Activated CD8-positive, alpha-beta memory T cell treated with anti-CD3 and anti-CD28 coated beads, Interleukin-2, amount 50 U/mL, for 4 hours (primary cell): ENCODE measurements at regions not wholly inside any gene's neighbourhood (a gene's known extent, or its start where the extent isn't known, plus 50 kb on each side); places are given as distances from the start of the nearest gene placed in this dataset.

Experiments
- DNase-seq: peaks from one replicate; pipeline ENCODE4 v3.0.0-alpha.2; 2020

DNA sequence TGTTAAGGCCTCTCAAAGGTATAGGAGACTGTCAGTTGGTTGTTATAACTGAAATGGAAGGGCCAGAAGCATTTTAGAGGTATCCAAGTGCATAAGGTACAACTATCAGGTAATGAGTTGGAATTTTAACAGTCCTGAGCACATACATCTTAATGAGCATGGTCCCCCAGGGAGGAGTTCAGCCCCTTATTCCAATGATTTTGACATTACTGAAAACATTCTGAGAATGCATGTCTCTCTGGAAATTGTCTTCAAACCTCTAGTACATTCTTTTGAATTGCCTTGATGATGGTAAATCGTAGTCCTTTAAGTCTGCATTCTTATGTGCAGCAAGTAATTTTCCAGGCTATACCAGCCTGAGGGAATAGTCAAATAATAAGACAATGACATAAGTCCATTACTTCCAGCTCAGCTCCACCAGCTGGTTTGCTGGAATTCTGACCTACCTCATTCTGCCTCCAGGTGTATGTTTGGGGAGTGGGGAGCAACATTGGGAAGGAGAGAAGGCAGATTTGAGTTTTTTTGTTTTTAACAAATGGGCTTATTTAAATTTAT, 239.2 kb downstream of the MSRB3 start:
- no peak for DNase-seq

DNA sequence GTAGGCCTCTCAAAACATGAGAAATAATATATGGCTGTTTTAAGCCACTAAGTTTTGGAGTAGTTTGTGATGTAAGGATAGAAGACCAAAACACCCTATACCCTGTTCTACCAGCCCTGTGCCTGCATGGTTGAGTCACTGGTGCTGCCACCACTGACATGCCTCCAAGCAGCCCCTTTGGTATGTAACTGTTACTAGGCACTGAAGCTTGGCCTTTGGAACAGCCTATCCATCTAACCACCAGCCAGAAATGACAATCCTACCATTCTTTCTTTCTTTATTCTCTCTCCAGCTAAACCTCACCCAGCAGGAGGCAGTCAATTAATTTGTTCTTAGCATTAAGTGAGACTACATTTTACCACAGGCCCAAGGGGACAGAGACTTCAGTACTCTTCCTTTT, 240.3 kb downstream of the MSRB3 start:
- DNase-seq, result no peak

DNA sequence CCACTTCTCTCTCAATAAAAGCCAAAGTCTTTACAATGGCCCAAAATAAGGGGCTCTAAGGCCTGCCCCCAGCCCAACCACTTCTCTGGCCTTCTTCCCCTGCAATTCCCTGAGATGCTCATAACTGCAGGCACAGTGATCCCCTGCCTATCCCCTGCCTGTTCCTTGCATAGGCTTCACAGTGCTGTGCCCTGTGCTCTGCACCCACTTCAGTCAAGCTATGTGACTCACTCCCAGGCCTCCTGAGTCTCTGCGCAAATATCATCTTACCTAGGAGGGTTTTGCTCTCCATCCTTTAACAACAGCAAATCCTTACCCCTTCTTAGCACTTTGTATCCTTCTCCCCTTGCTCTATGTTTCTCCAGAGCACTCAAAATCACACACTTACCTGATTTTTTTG, 242.2 kb downstream of the MSRB3 start:
- DNase-seq, result no peak

DNA sequence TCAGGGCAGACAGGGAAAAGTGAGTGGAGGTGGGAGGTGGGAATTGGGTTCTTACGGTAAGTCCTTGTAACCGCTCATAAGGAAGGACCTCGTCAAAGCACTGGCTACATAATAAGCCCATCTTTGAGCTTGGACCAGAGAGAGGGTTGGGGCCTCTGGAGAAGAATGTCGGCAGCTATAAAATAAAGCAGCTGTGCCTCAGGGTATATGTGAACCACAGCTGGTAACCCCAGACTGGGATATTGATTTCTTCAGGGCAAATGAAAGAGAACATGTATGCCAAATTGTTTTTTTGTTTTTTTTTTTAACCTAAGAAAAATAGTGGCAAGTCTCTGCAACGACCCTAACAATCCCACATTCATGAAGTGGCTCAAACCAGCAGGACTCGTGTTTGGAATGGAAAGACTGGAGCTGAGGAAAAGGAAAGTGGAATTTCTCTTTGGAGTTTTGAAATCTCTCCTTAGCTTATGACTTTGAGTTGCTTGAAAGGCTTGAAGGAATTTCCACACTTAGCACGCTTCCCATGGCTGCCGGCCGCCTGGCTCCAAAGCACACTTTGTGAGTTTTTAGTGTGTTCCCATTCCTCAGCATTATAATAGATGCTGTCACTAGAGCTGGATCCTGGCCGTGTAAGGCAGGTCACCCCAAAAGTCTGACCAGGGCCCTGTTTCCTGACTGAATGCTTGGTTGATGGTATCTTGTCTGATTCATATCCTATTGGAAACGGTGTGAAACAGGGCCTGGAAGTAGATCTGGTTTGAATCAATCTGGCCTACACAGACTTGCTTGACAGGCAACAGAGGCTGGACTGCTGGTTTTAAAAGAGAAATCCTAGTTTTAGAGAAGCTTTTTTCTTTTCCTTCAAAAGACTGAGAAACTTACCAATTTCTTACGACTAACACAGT, 244.7 kb downstream of the MSRB3 start:
- DNase-seq, result no peak

DNA sequence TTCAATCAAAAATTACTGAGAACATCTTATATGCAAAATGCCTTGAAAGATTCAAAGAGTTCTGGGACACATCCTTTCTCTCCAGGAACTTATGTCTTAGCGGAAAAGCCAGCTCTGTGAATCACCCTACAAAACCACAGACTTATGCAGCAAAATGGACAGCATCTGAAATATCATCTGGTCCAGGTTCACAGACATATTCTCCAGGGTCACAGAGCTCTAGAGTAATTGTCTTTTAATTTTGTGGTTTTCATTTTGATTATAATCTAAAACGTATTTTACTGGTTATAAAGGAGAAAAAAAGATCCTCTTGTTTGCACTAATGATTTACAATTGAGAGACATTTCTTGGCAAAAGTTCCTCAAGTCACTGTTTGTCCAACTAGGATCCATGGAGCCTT, 246.2 kb downstream of the MSRB3 start:
- DNase-seq, result no peak

DNA sequence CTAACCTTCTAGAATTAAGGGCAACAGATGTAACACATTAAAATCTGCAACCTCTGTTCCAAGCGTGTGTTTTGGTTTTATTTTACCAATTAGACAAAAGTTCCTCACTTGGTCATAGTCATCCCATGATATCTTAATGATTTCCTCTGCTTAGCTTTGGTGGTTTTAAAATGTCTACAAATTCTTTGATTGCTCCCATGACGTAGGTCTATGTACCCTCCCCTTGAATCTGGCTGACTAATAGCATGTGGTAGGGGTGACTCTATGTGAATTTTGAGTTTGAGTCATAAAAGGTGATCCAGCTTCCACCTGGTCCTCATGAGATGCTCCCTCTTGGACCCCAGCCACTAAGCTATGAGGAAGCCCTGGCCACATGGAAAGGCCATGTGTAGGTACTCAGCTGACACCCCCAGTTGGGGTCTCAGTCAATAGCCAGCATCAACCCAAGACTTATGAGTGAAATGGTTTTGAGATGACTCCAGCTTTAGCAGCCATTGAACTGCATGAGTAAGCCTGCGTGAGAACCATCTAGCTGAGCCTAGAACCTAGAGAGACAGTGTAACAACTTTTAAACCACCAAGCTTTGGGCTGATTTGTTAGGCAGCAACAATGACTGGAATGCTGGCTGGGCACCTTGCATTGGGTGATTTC, 247.1 kb downstream of the MSRB3 start:
- DNase-seq, result no peak

DNA sequence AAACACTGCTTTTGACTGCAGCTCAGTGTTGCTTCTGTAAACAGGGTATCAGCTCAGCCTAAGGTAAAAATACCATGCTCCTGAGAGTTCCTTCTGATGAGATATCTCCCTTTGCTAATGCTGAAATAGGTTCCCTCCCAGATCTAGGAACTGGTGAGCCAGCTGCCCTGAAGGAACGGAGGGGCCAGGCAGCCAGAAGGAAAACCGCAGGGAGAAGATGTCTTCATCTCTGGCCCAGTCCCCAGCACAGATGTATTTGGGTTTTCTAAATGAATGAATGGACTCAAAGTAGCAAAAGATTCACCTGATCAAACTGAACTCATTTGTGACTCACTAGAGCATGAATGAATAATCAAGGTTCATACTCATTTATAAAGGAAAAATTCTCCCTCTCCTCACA, 247.8 kb downstream of the MSRB3 start:
- no peak for DNase-seq

DNA sequence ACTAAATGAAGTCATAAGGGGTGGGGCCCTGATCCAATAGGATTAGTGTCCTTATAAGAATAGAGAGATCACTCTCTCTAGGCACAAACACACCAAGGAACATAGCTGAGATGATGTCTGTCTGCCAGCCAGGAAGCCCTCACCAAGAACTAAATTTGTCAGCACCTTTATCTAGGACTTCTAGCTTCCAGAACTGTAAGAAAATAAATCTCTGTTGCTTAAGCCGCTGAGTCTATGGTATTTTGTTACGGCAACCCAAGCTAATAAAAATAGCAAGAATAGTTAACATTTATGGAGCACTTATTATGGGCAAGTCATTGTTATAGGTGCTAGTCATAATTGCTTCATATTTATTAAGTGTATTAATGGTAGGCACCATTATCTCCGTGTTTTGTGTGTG, 249.6 kb downstream of the MSRB3 start:
- DNase-seq, result no peak

DNA sequence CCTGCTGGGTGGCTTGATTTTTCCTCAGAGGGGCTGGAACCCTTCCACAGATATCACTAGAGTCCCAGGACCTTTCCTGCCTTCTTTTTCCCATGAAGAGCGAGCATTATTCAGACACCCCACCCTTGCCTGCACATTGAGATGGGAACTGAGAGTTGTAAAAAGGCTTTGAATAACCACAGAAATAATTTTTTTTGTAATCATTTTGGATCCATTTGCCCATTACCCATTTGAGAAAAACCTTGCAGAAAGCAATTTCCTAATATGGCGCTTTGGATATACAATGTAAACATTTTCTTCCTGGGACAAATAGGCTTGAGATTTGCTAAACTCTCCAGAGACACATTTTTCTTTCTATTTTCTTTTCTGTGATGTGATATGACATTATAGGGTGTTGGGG, 250.6 kb downstream of the MSRB3 start:
- no peak for DNase-seq

DNA sequence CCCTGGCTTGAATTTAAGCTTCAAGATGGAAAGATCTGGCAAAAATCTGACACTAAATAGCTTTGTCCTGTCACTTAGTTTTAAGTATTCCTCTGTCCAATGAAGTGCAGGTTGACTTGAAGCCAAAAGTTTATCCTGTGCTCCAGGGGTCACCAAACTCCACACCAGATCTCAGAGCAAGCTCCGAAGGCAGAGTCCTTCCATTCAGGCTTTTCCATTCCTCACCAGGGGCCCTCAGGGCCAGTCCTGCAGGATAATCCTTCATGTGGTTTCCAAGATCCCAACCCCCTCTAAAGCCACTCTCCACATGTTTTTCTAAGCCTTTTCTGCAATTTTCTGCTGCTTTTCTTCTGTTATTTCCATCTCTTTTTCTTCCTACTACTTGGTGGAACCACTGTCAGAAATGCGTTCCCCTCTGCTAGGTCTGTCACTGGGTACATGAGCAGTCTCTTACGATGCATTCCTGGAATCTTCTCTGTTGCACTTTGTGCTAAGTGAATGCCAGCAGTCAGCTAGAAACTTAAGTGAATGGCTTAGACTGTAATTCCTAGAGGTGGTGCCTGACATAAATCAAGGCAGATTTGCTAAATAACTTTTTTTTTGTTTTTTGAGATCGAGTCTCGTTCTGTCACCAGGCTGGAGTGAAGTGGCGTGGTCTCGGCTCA, 251.4 kb downstream of the MSRB3 start:
- DNase-seq, result no peak

DNA sequence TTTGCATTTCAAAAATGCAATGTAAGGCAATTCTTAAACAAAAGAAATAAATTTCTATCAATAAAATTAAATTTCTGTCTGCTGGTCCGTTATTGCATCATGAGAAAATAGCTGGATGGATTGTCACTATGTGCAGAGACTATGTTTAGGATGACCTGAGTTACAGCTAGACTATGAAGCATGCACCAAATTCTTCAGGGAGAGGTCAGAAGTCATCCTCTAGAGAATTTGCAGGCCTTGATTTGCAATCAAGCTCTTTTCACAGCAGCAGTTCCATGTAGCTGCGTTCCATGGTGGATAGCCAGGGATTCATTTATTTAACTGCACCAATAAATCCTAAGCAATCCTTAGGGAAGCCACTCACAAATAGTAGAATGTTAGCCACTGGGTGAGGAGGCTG, 253.7 kb downstream of the MSRB3 start:
- DNase-seq, result no peak

DNA sequence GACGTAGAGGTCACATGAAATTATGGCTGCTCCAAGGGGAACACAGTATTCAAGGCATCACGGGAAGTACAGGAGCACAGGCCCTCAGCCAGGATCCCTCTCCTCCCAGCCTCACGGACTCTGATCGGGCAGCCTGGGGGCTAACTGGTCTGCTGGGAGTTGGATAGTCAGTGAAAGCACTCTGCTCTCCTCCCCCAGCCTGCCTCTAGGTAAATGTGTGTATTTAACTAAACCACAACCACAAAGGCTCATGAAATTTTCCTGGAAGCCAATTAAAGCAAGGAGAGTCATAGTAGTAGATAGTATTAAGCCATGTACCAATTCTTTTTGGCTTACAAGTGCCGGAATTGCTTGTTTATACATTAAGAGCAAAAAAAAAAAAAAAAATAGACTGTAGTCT, 254.3 kb downstream of the MSRB3 start:
- DNase-seq, result no peak

DNA sequence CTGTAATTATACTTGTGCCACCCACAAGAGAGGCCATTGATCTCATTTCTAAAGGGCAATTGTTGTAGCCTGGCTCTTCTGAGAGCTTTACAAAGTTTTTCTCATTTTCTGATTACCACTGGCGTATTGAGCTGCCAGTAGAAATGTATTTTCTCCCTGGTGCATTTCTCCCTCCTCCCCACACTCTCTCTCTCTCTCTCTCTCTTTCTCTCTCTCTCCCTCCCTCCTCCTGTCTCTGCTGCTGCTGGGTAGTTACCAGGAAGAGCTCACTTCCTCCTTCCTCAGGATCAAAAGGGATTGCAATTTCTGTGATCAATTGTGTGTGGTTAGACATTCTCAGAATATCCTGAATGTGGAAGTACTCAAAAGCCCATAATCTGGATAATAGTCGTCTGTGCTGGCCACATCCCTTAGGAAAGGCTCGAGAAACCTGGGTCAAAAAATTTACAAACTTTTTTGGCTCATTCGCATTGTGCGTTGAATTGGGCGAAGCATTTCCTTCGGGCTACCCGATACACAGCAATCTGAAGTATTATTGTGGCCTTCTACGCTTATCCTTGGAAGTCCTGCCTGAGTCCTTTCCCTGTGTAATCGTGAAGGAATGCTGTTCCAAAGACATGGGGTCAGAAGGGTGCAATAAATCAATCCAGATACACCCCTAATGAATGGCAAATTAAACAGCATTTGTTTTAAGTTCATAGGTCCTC, 254.8 kb downstream of the MSRB3 start:
- no peak for DNase-seq

DNA sequence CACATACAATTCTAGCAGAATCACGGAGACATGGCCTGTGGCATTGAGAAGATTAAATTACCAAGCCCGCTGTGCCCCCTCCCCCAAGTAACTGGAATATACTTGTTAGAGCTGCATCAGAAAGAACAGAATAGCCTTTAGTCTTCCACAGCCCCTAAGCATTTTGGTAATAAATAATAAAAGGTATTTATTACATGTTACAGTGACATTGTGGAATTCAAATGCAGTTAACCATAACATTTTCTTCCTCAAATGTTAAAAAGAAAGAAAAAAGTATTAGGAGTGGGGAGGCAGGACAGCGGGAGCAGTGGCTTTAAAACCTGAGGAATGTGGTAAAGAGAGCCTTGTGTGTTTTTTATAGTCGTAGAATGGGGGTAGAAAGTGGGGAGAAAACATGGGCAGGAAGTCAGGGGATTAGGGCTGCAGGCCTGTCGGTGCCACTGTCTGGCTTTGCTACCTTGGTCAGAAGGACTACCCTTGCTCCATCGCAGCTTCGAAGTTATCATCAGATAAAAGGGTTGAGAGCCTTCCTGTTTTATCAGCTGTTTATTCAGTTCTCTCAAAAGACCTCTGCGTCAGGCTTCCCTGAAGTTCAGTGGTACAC, 255.9 kb downstream of the MSRB3 start:
- no peak for DNase-seq

DNA sequence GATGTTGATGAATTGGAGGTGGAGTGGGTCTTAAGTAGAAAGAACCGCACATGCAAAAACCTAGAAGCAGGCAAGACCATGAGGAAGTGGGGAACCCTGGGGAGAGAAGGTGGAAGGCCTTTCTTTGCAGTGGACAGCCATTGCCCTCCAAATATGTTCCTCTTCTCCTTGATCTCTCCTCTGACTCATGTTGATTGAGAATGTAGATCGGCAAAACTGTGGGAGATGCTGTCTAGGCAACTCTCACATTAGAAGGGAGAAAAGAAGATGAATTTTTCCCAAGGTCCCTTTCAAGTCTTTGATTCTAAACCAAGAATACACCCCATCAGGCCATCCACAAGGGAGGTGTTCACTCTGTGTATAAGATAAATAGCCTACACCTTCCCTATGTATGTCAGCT, 257.5 kb downstream of the MSRB3 start:
- no peak for DNase-seq

DNA sequence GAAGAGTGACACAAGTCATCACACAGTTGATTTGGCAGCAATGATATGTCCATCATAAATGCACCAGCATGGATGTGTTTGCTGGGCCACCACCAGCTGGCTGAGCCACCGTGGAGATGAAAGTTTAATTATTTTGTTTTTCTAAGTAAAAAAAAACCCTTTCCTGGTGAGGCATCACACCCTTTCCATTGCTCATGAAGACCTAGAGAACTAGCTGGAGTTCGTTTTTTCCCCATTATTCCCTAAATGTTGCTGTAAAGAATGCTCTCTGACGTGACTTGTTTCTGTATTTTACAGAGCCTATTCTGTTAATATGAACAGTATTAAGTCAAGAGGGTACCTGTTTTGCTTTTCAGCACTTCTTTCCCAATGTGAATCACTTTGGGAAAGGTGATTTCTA, 257.9 kb downstream of the MSRB3 start:
- DNase-seq, result no peak

DNA sequence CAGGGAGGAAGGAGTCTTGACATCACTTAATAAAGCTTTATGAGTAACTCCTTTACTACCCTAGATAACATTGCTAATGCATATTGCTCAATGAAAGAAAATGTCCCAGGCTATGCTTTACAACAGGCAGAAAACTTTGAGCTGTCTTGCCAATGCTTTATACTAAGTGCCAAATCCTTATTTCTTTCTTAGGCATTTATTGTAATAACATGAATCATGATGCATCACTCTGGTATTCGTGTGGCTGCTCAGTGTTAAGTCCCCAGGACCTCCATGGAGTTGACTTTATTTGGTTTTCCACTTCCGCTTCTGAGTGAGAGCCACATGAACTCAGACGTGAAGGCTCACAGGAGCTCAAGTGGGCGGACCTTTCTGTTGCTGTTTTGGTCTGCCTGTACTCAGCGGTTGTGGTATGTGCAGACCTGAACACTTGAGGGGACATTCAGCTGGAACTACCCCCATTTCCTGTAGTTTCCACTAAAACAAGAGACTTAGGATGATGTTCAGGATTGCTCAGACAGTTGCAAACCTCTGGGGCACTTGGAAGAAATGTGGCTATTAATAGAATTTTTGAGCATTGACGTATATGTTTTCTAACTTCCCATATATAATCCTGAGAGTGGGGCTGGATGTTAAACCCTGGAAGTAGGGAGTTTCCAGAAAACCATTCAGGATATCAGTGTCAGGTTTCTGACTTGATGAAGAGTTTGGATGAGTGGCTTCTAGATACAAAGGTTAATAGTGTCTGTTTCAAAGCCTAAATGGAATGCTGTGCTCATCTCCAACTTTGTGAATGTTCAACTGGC, 258.6 kb downstream of the MSRB3 start:
- no peak for DNase-seq

DNA sequence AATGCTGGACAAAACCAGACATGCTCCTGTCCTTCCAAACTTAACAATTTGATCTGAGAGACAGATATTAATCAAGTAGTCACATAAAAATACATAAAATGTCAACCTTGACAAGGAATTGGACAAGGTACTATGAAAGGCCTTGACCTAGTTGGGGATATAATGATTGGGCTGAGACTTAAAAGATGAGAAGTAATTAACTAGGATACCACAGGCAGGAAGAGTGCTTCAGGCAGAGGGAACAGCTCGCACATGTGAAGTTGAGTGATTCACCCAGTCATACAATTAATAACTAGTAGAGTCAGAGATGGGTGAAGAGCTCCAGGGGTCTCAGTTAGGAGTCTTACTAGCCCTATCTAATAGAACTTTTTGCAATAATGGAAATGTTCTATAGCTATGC, 259.5 kb downstream of the MSRB3 start:
- DNase-seq, result no peak

DNA sequence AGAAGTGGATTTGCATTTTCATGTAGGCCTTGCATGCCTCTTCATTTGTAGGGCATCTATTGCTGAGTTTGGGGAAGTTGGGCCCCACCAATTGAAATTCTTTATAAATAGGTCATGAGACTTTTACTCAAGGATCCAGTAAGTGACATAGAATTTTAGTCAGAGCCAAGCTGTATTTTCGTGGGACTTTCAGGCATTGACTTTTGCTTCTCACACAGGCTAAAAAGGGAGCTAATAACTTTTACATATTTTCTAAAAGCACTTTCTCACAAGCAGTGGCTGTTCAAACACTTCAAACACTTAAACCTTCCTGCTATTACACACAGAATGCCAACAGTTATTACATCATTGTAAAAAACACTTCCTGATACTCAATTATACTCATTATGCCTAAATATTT, 260.5 kb downstream of the MSRB3 start:
- DNase-seq, result no peak

DNA sequence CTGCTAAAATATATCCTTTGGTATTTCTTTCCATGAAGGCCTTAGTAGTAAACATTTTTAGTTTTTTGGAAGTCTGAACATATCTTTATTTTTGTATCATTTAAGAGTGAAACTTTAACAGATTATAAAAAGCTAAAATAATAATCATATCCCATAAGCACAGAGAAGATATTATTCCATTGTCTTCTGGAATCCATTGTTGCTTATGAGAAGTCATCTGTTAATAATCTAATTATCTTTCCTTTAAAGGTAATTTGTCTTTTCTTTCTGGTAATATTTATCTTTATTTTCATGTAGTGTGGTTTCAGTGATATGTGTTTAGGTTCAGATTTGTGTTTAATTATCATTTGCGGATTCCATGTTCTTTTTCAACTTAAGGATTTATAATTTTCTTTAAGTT, 261.7 kb downstream of the MSRB3 start:
- no peak for DNase-seq

DNA sequence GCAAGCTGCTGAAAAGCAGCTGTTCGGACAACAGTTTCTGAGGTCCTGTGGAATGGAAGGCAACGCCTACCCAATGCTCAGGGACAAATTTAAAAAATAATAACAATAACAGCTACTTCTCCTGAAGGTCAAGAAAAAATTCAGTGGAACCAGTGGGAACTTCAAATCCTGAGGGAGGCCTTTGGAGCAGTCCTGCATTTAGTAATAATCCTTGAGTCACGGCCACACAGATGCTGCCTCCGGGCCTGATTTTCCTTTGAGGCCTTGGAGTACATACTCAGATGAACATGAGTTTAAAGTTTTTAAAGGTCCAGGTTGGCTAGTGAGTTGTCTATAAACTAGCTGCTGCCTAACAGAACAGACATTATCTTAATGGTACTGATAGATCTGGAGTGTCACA, 268.0 kb downstream of the MSRB3 start:
- no peak for DNase-seq
